DND-41 (cell line): ENCODE measurements at regions not wholly inside any gene's neighbourhood (a gene's known extent, or its start where the extent isn't known, plus 50 kb on each side); places are given as distances from the start of the nearest gene placed in this dataset.

Experiments used
- ATAC-seq: fragments of 200-7000 bp; cut with Tn5 transposase; 3 replicates; pipeline ENCODE4 v1.9.1; 2021; ENCODE audit warnings: low read depth; ENCODE audit not compliant: insufficient read depth
- DNase-seq: peaks from one replicate; pipeline ENCODE4 v3.0.0-alpha.2; 2020
- H2AFZ ChIP-seq: 2 replicates; pipeline ENCODE4 v1.6.0; 2012; ENCODE audit warnings: low read depth, low read length
- H3K27ac ChIP-seq: 2 replicates; pipeline ENCODE4 v1.5.1; 2012; ENCODE audit warnings: low read length, inconsistent platforms
- H3K27me3 ChIP-seq: fragments of 200-600 bp; sonication (generic); 2 replicates; pipeline ENCODE4 v1.6.0; 2012; ENCODE audit warnings: low read length, mild to moderate bottlenecking, inconsistent platforms; ENCODE audit not compliant: insufficient read depth, poor library complexity
- H3K36me3 ChIP-seq: 2 replicates; pipeline ENCODE4 v1.5.1; 2012; ENCODE audit warnings: low read length, inconsistent platforms; ENCODE audit not compliant: insufficient read depth
- H3K4me1 ChIP-seq: 2 replicates; pipeline ENCODE4 v1.5.1; 2012; ENCODE audit warnings: mild to moderate bottlenecking, low read length; ENCODE audit not compliant: insufficient read depth
- H3K4me2 ChIP-seq: 2 replicates; pipeline ENCODE4 v1.6.0; 2012; ENCODE audit warnings: mild to moderate bottlenecking, moderate library complexity, low read length, inconsistent platforms; ENCODE audit not compliant: insufficient read depth
- H3K4me3 ChIP-seq, 2 experiments: fragments of 200-600 bp in 1 of 2; shearing (Covaris generic) in 1 of 2; 2 replicates each; pipeline ENCODE4 v1.5.1; 2012 to 2016; ENCODE audit warnings: inconsistent platforms in 2 of 2, low read length in 2 of 2, mild to moderate bottlenecking in 2 of 2, low read depth in 1 of 2, moderate library complexity in 1 of 2
- H3K79me2 ChIP-seq: 2 replicates; pipeline ENCODE4 v1.6.0; 2012; ENCODE audit warnings: low read length, inconsistent platforms; ENCODE audit not compliant: insufficient read depth
- H3K9ac ChIP-seq: 2 replicates; pipeline ENCODE4 v1.6.0; 2012; ENCODE audit warnings: low read depth, mild to moderate bottlenecking, inconsistent platforms, low read length, moderate library complexity
- H3K9me3 ChIP-seq: 2 replicates; pipeline ENCODE4 v1.5.1; 2012; ENCODE audit warnings: low read length, moderate library complexity, mild to moderate bottlenecking, inconsistent platforms; ENCODE audit not compliant: insufficient read depth, severe bottlenecking
- H4K20me1 ChIP-seq: 2 replicates; pipeline ENCODE4 v1.6.0; 2012; ENCODE audit warnings: low read length; ENCODE audit not compliant: insufficient read depth
- CTCF ChIP-seq: IDR thresholded peaks from 2 replicates; pipeline ENCODE4 v1.5.1; 2012; ENCODE audit warnings: borderline replicate concordance, low read length, moderate library complexity, mild to moderate bottlenecking; ENCODE audit not compliant: poor library complexity, severe bottlenecking; ENCODE audit errors: extremely low read depth
- EZH2 ChIP-seq: IDR thresholded peaks from 3 replicates; pipeline ENCODE4 v1.6.1; 2012; ENCODE audit warnings: borderline replicate concordance, low read depth, mild to moderate bottlenecking, moderate library complexity, low read length, inconsistent platforms; ENCODE audit not compliant: severe bottlenecking

GRCh38 chr1:221317537-221317936 lies 424.4 kb downstream of the DUSP10 start:
- TF ChIP-seq EZH2 (no peak), CTCF (no peak)
- Histone ChIP-seq H3K4me2 (no peak overlapping the region), H3K79me2 (no peaks in the 10 kb centered on the region), H3K27me3 (no peaks in the 10 kb centered on the region), H2AFZ (no peak overlapping the region), H3K4me3 (no peak overlapping the region), H3K27ac (no peak overlapping the region), H4K20me1 (no peaks in the 10 kb centered on the region), H3K36me3 (no peaks in the 10 kb centered on the region), H3K9ac (no peak overlapping the region), H3K4me1 (no peaks in the 10 kb centered on the region), H3K9me3 (no peaks in the 10 kb centered on the region)
- no peak for DNase-seq
- ATAC-seq = no peak

GRCh38 chr1:221327954-221328353 lies 413.9 kb downstream of the DUSP10 start:
- Histone ChIP-seq H2AFZ (no peak overlapping the region), H3K4me2 (no peak overlapping the region), H3K36me3 (no peaks in the 10 kb centered on the region), H3K27ac (no peak overlapping the region), H3K4me3 (no peak overlapping the region), H3K9me3 (no peaks in the 10 kb centered on the region), H3K27me3 (no peaks in the 10 kb centered on the region), H3K4me1 (no peaks in the 10 kb centered on the region), H4K20me1 (no peaks in the 10 kb centered on the region), H3K79me2 (no peaks in the 10 kb centered on the region), H3K9ac (no peak overlapping the region)
- no peak for DNase-seq
- TF ChIP-seq CTCF (no peak), EZH2 (no peak)
- ATAC-seq = no peak

GRCh38 chr1:221328371-221328770 lies 413.5 kb downstream of the DUSP10 start:
- Histone ChIP-seq H3K36me3 (no peaks in the 10 kb centered on the region), H3K4me2 (no peak overlapping the region), H3K9me3 (no peaks in the 10 kb centered on the region), H4K20me1 (no peaks in the 10 kb centered on the region), H3K27me3 (no peaks in the 10 kb centered on the region), H3K27ac (no peak overlapping the region), H2AFZ (no peak overlapping the region), H3K4me3 (no peak overlapping the region), H3K9ac (no peak overlapping the region), H3K4me1 (no peaks in the 10 kb centered on the region), H3K79me2 (no peaks in the 10 kb centered on the region)
- ATAC-seq (no peak), DNase-seq (no peak)
- TF ChIP-seq EZH2 (no peak), CTCF (no peak)
